Raji (cell line): ENCODE measurements at regions not wholly inside any gene's neighbourhood (a gene's known extent, or its start where the extent isn't known, plus 50 kb on each side); places are given as distances from the start of the nearest gene placed in this dataset.

ENCODE experiments used
- POLR2A ChIP-seq: IDR thresholded peaks from 2 replicates; pipeline ENCODE4 v1.6.1; 2011; ENCODE audit warnings: low read depth, low read length, control low read depth; ENCODE audit not compliant: insufficient read depth

- TF ChIP-seq POLR2A = peak; percentile 88
Observed at GRCh38 chr16:21501869-21502667, 97.3 kb upstream of the METTL9 start.

GRCh38 chr16:21520134-21521047 is 79.0 kb upstream of the METTL9 start:
- peak; percentile 61 for TF ChIP-seq POLR2A

GRCh38 chr16:21523411-21524067 is 75.8 kb upstream of the METTL9 start:
- no peak for TF ChIP-seq POLR2A

- TF ChIP-seq POLR2A = no peak
Observed at GRCh38 chr16:21524068-21524751, 75.2 kb upstream of the METTL9 start.

- no peak for TF ChIP-seq POLR2A
Observed at GRCh38 chr16:21526923-21527807, 72.2 kb upstream of the METTL9 start.
